ENCODE measurements at regions not wholly inside any gene's neighbourhood (a gene's known extent, or its start where the extent isn't known, plus 50 kb on each side); places are given as distances from the start of the nearest gene placed in this dataset.

GRCh38 chrX:67334323-67334722 is 209.5 kb upstream of the AR start:
- Histone ChIP-seq H3K9ac (ENCODE audit: extremely low read depth, insufficient read length, low read length) (no peak overlapping the region), H3K23ac (ENCODE audit: insufficient read length, low read depth, low read length) (no peak overlapping the region), H3K79me2 (ENCODE audit: insufficient read depth, low read length) (no peaks in the 10 kb centered on the region), H4K20me1 (ENCODE audit: control insufficient read depth, insufficient read depth, insufficient read length) (no peaks in the 10 kb centered on the region), H3K18ac (ENCODE audit: insufficient read length, low read depth, low read length) (no peak overlapping the region), H3K4me1 (ENCODE audit: insufficient read depth, low read length) (no peaks in the 10 kb centered on the region), H3K56ac (ENCODE audit: insufficient read length, low read depth, low read length) (no peak overlapping the region), H3K27me3 (ENCODE audit: insufficient read depth, low read length) (no peaks in the 10 kb centered on the region), H3K9me3 (ENCODE audit: control insufficient read depth, low read depth, low read length) (peaks cover 46% of the 10 kb centered on the region), H2BK15ac (ENCODE audit: low read depth, low read length) (no peak overlapping the region), H3K4ac (ENCODE audit: low read depth, low read length) (no peak overlapping the region), H4K8ac (replicated peaks; ENCODE audit: insufficient read length, low read depth, low read length) (no peak overlapping the region), H2BK5ac (ENCODE audit: insufficient read length, low read length) (no peak overlapping the region), H3K23me2 (ENCODE audit: insufficient read length, low read depth, low read length, poor library complexity, severe bottlenecking) (no peaks in the 10 kb centered on the region), H4K91ac (ENCODE audit: insufficient read length, low read depth, low read length) (no peak overlapping the region), H2BK120ac (ENCODE audit: low read depth, low read length, poor library complexity, severe bottlenecking) (no peak overlapping the region), H3K27ac (ENCODE audit: insufficient read length, low read depth, low read length) (no peak overlapping the region), H2AFZ (ENCODE audit: low read length) (no peak overlapping the region), H4K5ac (ENCODE audit: insufficient read length, low read depth, low read length) (no peak overlapping the region), H2BK12ac (ENCODE audit: insufficient read length, low read depth, low read length) (no peak overlapping the region), H3T11ph (ENCODE audit: low read length) (no peak overlapping the region), H2AK5ac (ENCODE audit: insufficient read length, low read length) (no peak overlapping the region), H3K14ac (ENCODE audit: insufficient read depth, low read length) (no peak overlapping the region), H2BK20ac (ENCODE audit: low read depth, low read length, poor library complexity, severe bottlenecking) (no peak overlapping the region), H3K79me1 (ENCODE audit: insufficient read depth, low read depth, low read length, poor library complexity, severe bottlenecking) (no peaks in the 10 kb centered on the region), H3K4me2 (ENCODE audit: insufficient read depth, insufficient read length, low read length) (no peak overlapping the region)
- no peak overlapping the region for H3K27ac Mint-ChIP-seq
- no peaks in the 10 kb centered on the region for H3K27me3 Mint-ChIP-seq (ENCODE audit: low read depth)
- no peak overlapping the region for H3K4me3 Mint-ChIP-seq
- no peak for DNase-seq
- TF ChIP-seq, protein P1, sequence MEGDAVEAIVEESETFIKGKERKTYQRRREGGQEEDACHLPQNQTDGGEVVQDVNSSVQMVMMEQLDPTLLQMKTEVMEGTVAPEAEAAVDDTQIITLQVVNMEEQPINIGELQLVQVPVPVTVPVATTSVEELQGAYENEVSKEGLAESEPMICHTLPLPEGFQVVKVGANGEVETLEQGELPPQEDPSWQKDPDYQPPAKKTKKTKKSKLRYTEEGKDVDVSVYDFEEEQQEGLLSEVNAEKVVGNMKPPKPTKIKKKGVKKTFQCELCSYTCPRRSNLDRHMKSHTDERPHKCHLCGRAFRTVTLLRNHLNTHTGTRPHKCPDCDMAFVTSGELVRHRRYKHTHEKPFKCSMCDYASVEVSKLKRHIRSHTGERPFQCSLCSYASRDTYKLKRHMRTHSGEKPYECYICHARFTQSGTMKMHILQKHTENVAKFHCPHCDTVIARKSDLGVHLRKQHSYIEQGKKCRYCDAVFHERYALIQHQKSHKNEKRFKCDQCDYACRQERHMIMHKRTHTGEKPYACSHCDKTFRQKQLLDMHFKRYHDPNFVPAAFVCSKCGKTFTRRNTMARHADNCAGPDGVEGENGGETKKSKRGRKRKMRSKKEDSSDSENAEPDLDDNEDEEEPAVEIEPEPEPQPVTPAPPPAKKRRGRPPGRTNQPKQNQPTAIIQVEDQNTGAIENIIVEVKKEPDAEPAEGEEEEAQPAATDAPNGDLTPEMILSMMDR (conservative IDR thresholded peaks at IDR 0.05) = no peak
- H3K4me1 Mint-ChIP-seq = no peaks in the 10 kb centered on the region
- H3K36me3 Mint-ChIP-seq (ENCODE audit: insufficient read depth in 1 of 3, low read depth in 3 of 3) = no peaks in the 10 kb centered on the region; a peak in 2 of 7 replicates
- peaks cover 69 to 71% of the 10 kb centered on the region in 2 experiments for H3K9me3 Mint-ChIP-seq
- no CpG with 5 or more reads among the region's 2 CpGs for WGBS (ENCODE audit: extremely low coverage, insufficient read length, low lambda C conversion rate)

All from H9 (cell line).